ENCODE measurements at regions not wholly inside any gene's neighbourhood (a gene's known extent, or its start where the extent isn't known, plus 50 kb on each side); places are given as distances from the start of the nearest gene placed in this dataset.

GRCh38 chr14:44211718-44212117, 295.4 kb downstream of the FSCB start:
- no peak for TF ChIP-seq EZH2 (IDR thresholded peaks at IDR 0.05; ENCODE audit: low read length, unreplicated experiment)
- no peak for TF ChIP-seq CTCF (conservative IDR thresholded peaks at IDR 0.05; ENCODE audit: low read depth, low read length)

Measured in PC-3 (cell line).